ENCODE measurements at regions not wholly inside any gene's neighbourhood (a gene's known extent, or its start where the extent isn't known, plus 50 kb on each side); places are given as distances from the start of the nearest gene placed in this dataset.

GRCh38 chr11:45534132-45534531, 131.3 kb downstream of the CHST1 start:
- TF ChIP-seq CTCF (IDR thresholded peaks at IDR 0.05) (no peak), TCF7L2 (IDR thresholded peaks at IDR 0.05; ENCODE audit: low read depth, low read length) (no peak), POLR2AphosphoS5 (IDR thresholded peaks at IDR 0.05; ENCODE audit: low read depth, low read length) (no peak)

Measured in Panc1 (cell line).